GM12874 (cell line): ENCODE measurements at regions not wholly inside any gene's neighbourhood (a gene's known extent, or its start where the extent isn't known, plus 50 kb on each side); places are given as distances from the start of the nearest gene placed in this dataset.

Experiments used
- CTCF ChIP-seq: IDR thresholded peaks from 2 replicates; pipeline ENCODE4 v1.5.1; 2011; ENCODE audit warnings: low read depth, mild to moderate bottlenecking, control low read depth, low read length, moderate library complexity; ENCODE audit not compliant: insufficient read depth

GRCh38 chr1:214220891-214221290, 60.1 kb upstream of the SMYD2 start:
- no peak for TF ChIP-seq CTCF

- TF ChIP-seq CTCF, result no peak
These were observed 56.2 kb upstream of the SMYD2 start for GRCh38 chr1:214224611-214225354.

DNA sequence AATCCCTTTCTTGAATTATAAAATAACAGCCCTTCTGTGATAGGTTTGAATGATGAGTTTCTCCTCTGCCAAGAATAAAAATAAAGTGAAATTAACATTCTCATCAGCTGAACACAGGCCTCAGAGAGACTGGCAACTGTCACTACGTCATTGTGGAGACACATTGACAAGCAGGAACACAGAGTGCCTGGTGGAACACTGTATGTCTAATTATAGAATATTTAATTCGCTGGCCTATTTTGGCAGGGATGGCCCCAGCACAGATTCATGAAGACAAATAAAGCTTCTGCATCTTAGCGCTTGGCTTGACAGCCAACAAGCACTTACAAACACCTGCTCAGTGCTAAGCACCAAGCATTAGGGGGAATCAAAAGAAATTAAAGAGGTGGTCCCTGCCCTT, 52.0 kb upstream of the SMYD2 start:
- no peak for TF ChIP-seq CTCF

DNA sequence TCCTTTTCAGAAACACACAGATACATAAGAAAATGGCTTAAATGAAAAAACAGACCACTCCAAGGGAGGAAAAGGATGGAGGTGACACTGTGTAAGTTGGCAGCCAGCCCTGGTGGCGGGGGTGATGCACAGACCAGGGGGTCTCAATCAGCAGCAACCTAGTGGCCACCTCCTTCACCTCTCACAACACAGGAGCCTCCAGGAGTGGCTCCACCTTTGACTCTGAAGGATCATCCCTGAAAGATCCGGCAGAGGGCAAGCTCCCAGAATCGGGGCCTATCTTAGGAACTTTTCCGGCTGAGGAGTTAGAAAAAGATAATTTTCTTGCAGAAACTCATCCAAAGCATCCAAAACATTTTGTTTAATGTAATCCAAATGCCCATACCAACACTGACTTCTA, 51.2 kb upstream of the SMYD2 start:
- no peak for TF ChIP-seq CTCF
